ENCODE measurements at regions not wholly inside any gene's neighbourhood (a gene's known extent, or its start where the extent isn't known, plus 50 kb on each side); places are given as distances from the start of the nearest gene placed in this dataset.

GRCh38 chr15:95192923-95193322 is 961.6 kb downstream of the MCTP2 start:
- H3K9me3 ChIP-seq (ENCODE audit: insufficient read depth, low read length), result no peaks in the 10 kb centered on the region
- H3K4me2 ChIP-seq (ENCODE audit: low read length), result no peak overlapping the region
- H4K20me1 ChIP-seq (ENCODE audit: insufficient read depth, low read length), result no peaks in the 10 kb centered on the region
- H3K27me3 ChIP-seq (ENCODE audit: low read depth, low read length), result no peaks in the 10 kb centered on the region
- H2AFZ ChIP-seq (ENCODE audit: low read depth, low read length), result no peak overlapping the region
- no peak overlapping the region for H3K9ac ChIP-seq (ENCODE audit: low read length)
- no peak overlapping the region for H3K4me3 ChIP-seq (ENCODE audit: low read length)
- H3K27ac ChIP-seq (ENCODE audit: low read length), result no peak overlapping the region
- H3K4me1 ChIP-seq (ENCODE audit: low read length), result no peaks in the 10 kb centered on the region
- no peaks in the 10 kb centered on the region for H3K79me2 ChIP-seq (ENCODE audit: low read length)
- no peaks in the 10 kb centered on the region for H3K36me3 ChIP-seq (replicated peaks; ENCODE audit: low read depth, low read length)
- TF ChIP-seq EZH2phosphoT487 (IDR thresholded peaks at IDR 0.05; ENCODE audit: low read depth) (no peak), CTCF (IDR thresholded peaks at IDR 0.05; ENCODE audit: low read depth, low read length) (no peak)

- Histone ChIP-seq H3K4me3 (ENCODE audit: low read length) (no peak overlapping the region), H3K4me2 (ENCODE audit: low read length) (no peak overlapping the region), H3K36me3 (replicated peaks; ENCODE audit: low read depth, low read length) (no peaks in the 10 kb centered on the region), H3K27me3 (ENCODE audit: low read depth, low read length) (no peaks in the 10 kb centered on the region), H4K20me1 (ENCODE audit: insufficient read depth, low read length) (no peaks in the 10 kb centered on the region), H3K27ac (ENCODE audit: low read length) (no peak overlapping the region), H3K79me2 (ENCODE audit: low read length) (no peaks in the 10 kb centered on the region), H3K9me3 (ENCODE audit: insufficient read depth, low read length) (no peaks in the 10 kb centered on the region), H3K4me1 (ENCODE audit: low read length) (no peaks in the 10 kb centered on the region), H3K9ac (ENCODE audit: low read length) (no peak overlapping the region), H2AFZ (ENCODE audit: low read depth, low read length) (no peak overlapping the region)
- TF ChIP-seq EZH2phosphoT487 (IDR thresholded peaks at IDR 0.05; ENCODE audit: low read depth) (no peak), CTCF (IDR thresholded peaks at IDR 0.05; ENCODE audit: low read depth, low read length) (no peak)
Observed at GRCh38 chr15:95194746-95195145, 963.4 kb downstream of the MCTP2 start.

DNA sequence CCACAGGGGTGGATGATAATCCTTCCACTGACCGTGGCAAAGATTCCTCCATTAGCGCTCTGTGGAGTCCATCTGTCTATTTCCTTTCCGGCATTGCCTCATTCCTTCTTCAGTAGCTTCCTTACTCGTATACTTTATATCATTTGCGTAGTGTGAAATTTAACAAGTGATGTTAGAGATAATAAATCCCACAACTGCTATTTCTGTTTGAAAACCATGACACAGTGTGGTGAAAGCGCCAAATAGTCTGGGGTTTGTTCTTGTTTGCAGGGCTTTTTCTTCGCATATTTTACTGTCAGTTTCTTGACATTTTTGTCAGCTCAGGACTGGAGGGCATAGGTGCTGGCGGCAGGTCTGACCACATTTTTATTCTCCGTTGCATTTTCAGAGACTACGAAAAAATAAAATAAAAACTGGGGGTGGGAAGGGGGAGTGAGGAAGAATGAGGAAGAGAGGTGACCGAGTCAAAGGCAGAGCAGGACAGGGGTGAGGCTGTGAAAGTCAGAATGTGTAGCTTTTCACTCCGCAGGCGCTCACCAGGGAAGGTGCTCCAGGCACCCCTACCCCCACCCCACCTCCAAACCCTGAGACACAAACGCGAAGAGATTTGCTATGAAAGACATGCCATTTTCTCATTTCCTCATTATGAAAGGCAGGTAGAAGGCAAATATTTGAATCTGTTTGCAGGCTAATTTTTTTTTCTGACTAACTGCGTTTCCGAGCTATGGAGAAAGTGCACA is 965.0 kb downstream of the MCTP2 start:
- Histone ChIP-seq H3K9ac (ENCODE audit: low read length) (no peak overlapping the region), H3K27me3 (ENCODE audit: low read depth, low read length) (no peaks in the 10 kb centered on the region), H3K4me2 (ENCODE audit: low read length) (no peak overlapping the region), H3K36me3 (replicated peaks; ENCODE audit: low read depth, low read length) (no peaks in the 10 kb centered on the region), H2AFZ (ENCODE audit: low read depth, low read length) (no peak overlapping the region), H3K27ac (ENCODE audit: low read length) (no peak overlapping the region), H3K4me3 (ENCODE audit: low read length) (no peak overlapping the region), H3K4me1 (ENCODE audit: low read length) (no peaks in the 10 kb centered on the region), H3K9me3 (ENCODE audit: insufficient read depth, low read length) (no peaks in the 10 kb centered on the region), H4K20me1 (ENCODE audit: insufficient read depth, low read length) (no peaks in the 10 kb centered on the region), H3K79me2 (ENCODE audit: low read length) (no peaks in the 10 kb centered on the region)
- TF ChIP-seq CTCF (IDR thresholded peaks at IDR 0.05; ENCODE audit: low read depth, low read length) (no peak), EZH2phosphoT487 (IDR thresholded peaks at IDR 0.05; ENCODE audit: low read depth) (no peak)

DNA sequence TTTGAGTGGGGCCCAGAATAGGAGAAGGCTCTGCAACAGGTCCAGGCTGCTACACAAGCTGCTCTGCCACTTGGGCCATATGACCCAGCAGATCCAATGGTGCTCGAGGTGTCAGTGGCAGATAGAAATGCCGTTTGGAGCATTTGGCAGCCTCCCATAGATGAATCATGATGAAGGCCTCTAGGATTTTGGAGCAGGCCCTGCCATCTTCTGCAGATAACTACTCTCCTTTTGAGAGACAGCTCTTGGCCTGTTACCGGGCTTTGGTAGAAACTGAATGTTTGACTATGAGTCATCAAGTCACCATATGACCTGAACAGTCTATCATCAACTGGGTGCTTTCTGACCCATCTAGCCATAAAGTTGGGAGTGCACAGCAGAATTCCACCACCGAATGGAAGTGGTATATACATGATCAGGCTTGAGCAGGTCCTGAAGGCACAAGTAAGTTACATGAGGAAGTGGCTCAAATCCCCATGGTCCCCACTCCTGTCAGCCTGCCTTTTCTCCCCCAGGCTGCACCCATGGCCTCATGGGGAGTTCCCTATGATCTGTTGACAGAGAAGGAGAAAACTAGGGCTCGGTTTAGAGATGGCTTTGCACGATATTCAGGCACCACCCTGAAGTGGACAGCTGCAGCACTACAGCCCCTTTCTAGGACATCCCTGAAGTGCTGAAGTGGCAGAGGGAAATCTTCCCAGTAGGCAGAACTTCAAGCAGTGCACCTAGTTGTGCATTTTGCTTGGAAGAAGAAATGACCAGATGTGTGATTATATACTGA is 971.4 kb downstream of the MCTP2 start:
- Histone ChIP-seq H3K36me3 (replicated peaks; ENCODE audit: low read depth, low read length) (no peaks in the 10 kb centered on the region), H3K4me3 (ENCODE audit: low read length) (no peak overlapping the region), H3K4me2 (ENCODE audit: low read length) (no peak overlapping the region), H3K79me2 (ENCODE audit: low read length) (no peaks in the 10 kb centered on the region), H3K27ac (ENCODE audit: low read length) (no peak overlapping the region), H3K4me1 (ENCODE audit: low read length) (no peaks in the 10 kb centered on the region), H2AFZ (ENCODE audit: low read depth, low read length) (no peak overlapping the region), H3K9ac (ENCODE audit: low read length) (no peak overlapping the region), H3K27me3 (ENCODE audit: low read depth, low read length) (no peaks in the 10 kb centered on the region), H3K9me3 (ENCODE audit: insufficient read depth, low read length) (no peaks in the 10 kb centered on the region), H4K20me1 (ENCODE audit: insufficient read depth, low read length) (no peaks in the 10 kb centered on the region)
- TF ChIP-seq EZH2phosphoT487 (IDR thresholded peaks at IDR 0.05; ENCODE audit: low read depth) (no peak), CTCF (IDR thresholded peaks at IDR 0.05; ENCODE audit: low read depth, low read length) (no peak)

Measured in OCI-LY3 (cell line).